ENCODE measurements at regions not wholly inside any gene's neighbourhood (a gene's known extent, or its start where the extent isn't known, plus 50 kb on each side); places are given as distances from the start of the nearest gene placed in this dataset.

- Histone ChIP-seq H3K27ac (ENCODE audit: low read depth, low read length) (no peak overlapping the region), H3K36me3 (ENCODE audit: control insufficient read depth in 1 of 2, insufficient read depth in 2 of 2, low read length in 2 of 2) (no peaks in the 10 kb centered on the region), H3K9me2 (ENCODE audit: insufficient read depth) (no peaks in the 10 kb centered on the region), H2AFZ (ENCODE audit: low read depth, low read length, poor library complexity, severe bottlenecking) (no peak overlapping the region), H4K20me1 (ENCODE audit: insufficient read depth) (no peaks in the 10 kb centered on the region), H3K27me3 (ENCODE audit: insufficient read depth, low read length) (no peaks in the 10 kb centered on the region), H3K9me3 (ENCODE audit: control insufficient read depth in 1 of 2, insufficient read depth in 1 of 2, low read depth in 1 of 2, low read length in 2 of 2) (peaks cover 0 to 8% of the 10 kb centered on the region in 2 experiments; a peak in 1 of 4 replicates), H3K79me2 (ENCODE audit: insufficient read depth, low read length) (no peaks in the 10 kb centered on the region), H3K4me2 (ENCODE audit: low read length) (no peak overlapping the region), H3K4me1 (ENCODE audit: control insufficient read depth in 1 of 2, insufficient read depth in 2 of 2, low read length in 2 of 2) (0 out of 4 replicates have a peak, but pooled peaks cover 0 to 6% of the 10 kb centered on the region in 2 experiments), H3K4me3 (replicated peaks in 1 of 2; ENCODE audit: low read depth in 1 of 2, low read length in 2 of 2) (no peak overlapping the region), H3K9ac (ENCODE audit: low read length) (no peak overlapping the region)
- intact Hi-C loops (cut with micrococcal nuclease) = no loop called here
- ATAC-seq = no peak
- ChIA-PET RAD21 (ENCODE audit: low non-redundant PET in 1 of 2, low total read pairs in 2 of 2, uncharacterized antibody in 2 of 2, unreplicated experiment in 2 of 2) (no interaction called here), POLR2A (no interaction called here), CTCF (no interaction called here)
- no peak for DNase-seq (ENCODE audit: low read depth, low spot score)
- BruUV-seq (replicated peaks) = no TSS peak
- TF ChIP-seq SRF (IDR thresholded peaks at IDR 0.05; ENCODE audit: low read depth) (no peak), YY1 (IDR thresholded peaks at IDR 0.05; ENCODE audit: extremely low read depth, insufficient replicate concordance, low read depth, low read length) (no peak), EGR1 (IDR thresholded peaks at IDR 0.05; ENCODE audit: low read depth) (no peak), REST (IDR thresholded peaks at IDR 0.05; ENCODE audit: low read depth) (no peak), TCF7L2 (IDR thresholded peaks at IDR 0.05; ENCODE audit: borderline replicate concordance, extremely low read depth, insufficient read depth, insufficient read length) (no peak), ELF1 (IDR thresholded peaks at IDR 0.05; ENCODE audit: borderline replicate concordance, low read depth) (no peak), SIN3A (IDR thresholded peaks at IDR 0.05; ENCODE audit: low read depth) (no peak), EZH2phosphoT487 (IDR thresholded peaks at IDR 0.05; ENCODE audit: borderline replicate concordance) (no peak), CEBPB (IDR thresholded peaks at IDR 0.05; ENCODE audit: low read depth) (no peak), SP1 (IDR thresholded peaks at IDR 0.05; ENCODE audit: low read depth) (no peak), ZBTB33 (IDR thresholded peaks at IDR 0.05; ENCODE audit: extremely low read depth, insufficient replicate concordance, low read length) (no peak), ZFX (IDR thresholded peaks at IDR 0.05) (no peak), EZH2 (IDR thresholded peaks at IDR 0.05) (no peak), FOSL1 (IDR thresholded peaks at IDR 0.05; ENCODE audit: low read depth) (no peak), POLR2AphosphoS5 (IDR thresholded peaks at IDR 0.05; ENCODE audit: low read depth, low read length) (no peak), CBX3 (IDR thresholded peaks at IDR 0.05; ENCODE audit: low read depth) (no peak)
Measured at GRCh38 chr4:8938137-8938536, 66.5 kb upstream of the HMX1 start.

Data from HCT116 (cell line).